PC-3 (cell line): ENCODE measurements at regions not wholly inside any gene's neighbourhood (a gene's known extent, or its start where the extent isn't known, plus 50 kb on each side); places are given as distances from the start of the nearest gene placed in this dataset.

Source experiments
- ATAC-seq: fragments of 200-7000 bp; cut with Tn5 transposase; 2 replicates; pipeline ENCODE4 v1.9.1; 2020; ENCODE audit warnings: mild to moderate bottlenecking, moderate library complexity
- BruUV-seq: library from RNA; stranded (reverse); fragments of 400-500 nt; replicated peaks from 2 replicates; lab custom pipeline; 2021; lab: Mats Ljungman, UMichigan
- CTCF ChIA-PET: fragments of 300-600 bp; sonication (Branson Sonifier 250); formaldehyde crosslinking; loops from one replicate; lab custom pipeline; 2022; ENCODE audit warnings: antibody characterized with exemption; lab: Charles Lee
- POLR2A ChIA-PET: fragments of 300-600 bp; sonication (Branson Sonifier 250); formaldehyde crosslinking; loops from one replicate; lab custom pipeline; 2022; ENCODE audit warnings: antibody characterized with exemption; ENCODE audit not compliant: unreplicated experiment; lab: Charles Lee
- DNase-seq: peaks from one replicate; pipeline ENCODE4 v3.0.0-alpha.2; 2015
- H2AFZ ChIP-seq: fragments of 300-600 bp; sonication (generic); 2 replicates; pipeline ENCODE4 v1.6.0; 2016; ENCODE audit warnings: antibody characterized with exemption, low read length
- H3F3A ChIP-seq: fragments of 300-600 bp; sonication (generic); one replicate; pipeline ENCODE4 v1.6.0; 2017; ENCODE audit warnings: antibody characterized with exemption, low read length, control low read depth, mild to moderate bottlenecking; ENCODE audit not compliant: unreplicated experiment
- H3K27ac ChIP-seq: fragments of 300-600 bp; sonication (generic); 2 replicates; pipeline ENCODE4 v1.5.1; 2016; ENCODE audit warnings: mild to moderate bottlenecking, low read length
- H3K27me3 ChIP-seq: fragments of 300-600 bp; sonication (generic); 2 replicates; pipeline ENCODE4 v1.6.1; 2016; ENCODE audit warnings: low read length, mixed read lengths
- H3K36me3 ChIP-seq: fragments of 300-600 bp; sonication (generic); 2 replicates; pipeline ENCODE4 v1.6.1; 2016; ENCODE audit warnings: low read depth, mixed run types, low read length, mixed read lengths
- H3K4me1 ChIP-seq: fragments of 300-600 bp; sonication (generic); 2 replicates; pipeline ENCODE4 v1.5.1; 2016; ENCODE audit warnings: low read length; ENCODE audit not compliant: insufficient read depth
- H3K4me2 ChIP-seq: fragments of 300-600 bp; sonication (generic); 2 replicates; pipeline ENCODE4 v1.6.0; 2016; ENCODE audit warnings: low read length
- H3K4me3 ChIP-seq: fragments of 300-600 bp; sonication (generic); 2 replicates; pipeline ENCODE4 v1.5.1; 2016; ENCODE audit warnings: mild to moderate bottlenecking, low read length, mixed read lengths
- H3K79me2 ChIP-seq: fragments of 300-600 bp; sonication (generic); 2 replicates; pipeline ENCODE4 v1.6.1; 2017; ENCODE audit warnings: low read length, mixed read lengths
- H3K9ac ChIP-seq: fragments of 300-600 bp; sonication (generic); 2 replicates; pipeline ENCODE4 v1.6.0; 2016; ENCODE audit warnings: mild to moderate bottlenecking, low read length
- H3K9me2 ChIP-seq: fragments of 300-600 bp; sonication (generic); replicated peaks from 2 replicates; pipeline ENCODE4 v1.6.1; 2016; ENCODE audit warnings: mixed run types, low read length, mixed read lengths
- H3K9me3 ChIP-seq: fragments of 300-600 bp; sonication (generic); 2 replicates; pipeline ENCODE4 v1.6.1; 2016; ENCODE audit warnings: low read length, mixed read lengths
- H4K20me1 ChIP-seq: fragments of 300-600 bp; sonication (generic); 2 replicates; pipeline ENCODE4 v1.6.1; 2016; ENCODE audit warnings: low read length, mixed read lengths
- EZH2 ChIP-seq: fragments of 300-600 bp; sonication (generic); IDR thresholded peaks from one replicate; pipeline ENCODE4 v1.6.1; 2017; ENCODE audit warnings: antibody characterized with exemption, mild to moderate bottlenecking, low read length; ENCODE audit not compliant: unreplicated experiment
- EZH2phosphoT487 ChIP-seq: fragments of 300-600 bp; sonication (generic); IDR thresholded peaks from 2 replicates; pipeline ENCODE4 v1.6.1; 2018; ENCODE audit warnings: mild to moderate bottlenecking, antibody characterized with exemption, low read length, borderline replicate concordance
- intact Hi-C: fragments of 100-400 bp; cut with micrococcal nuclease; formaldehyde crosslinking; loops from 2 replicates; pipeline ENCODE4 v1.9.0; 2023
- TF ChIP-seq, protein P1 (sequence below): fragments of 300-600 bp; sonication (generic); conservative IDR thresholded peaks from 2 replicates; pipeline ENCODE4 v1.5.1; 2017; ENCODE audit warnings: antibody characterized with exemption, low read depth, mild to moderate bottlenecking, low read length

DNA sequence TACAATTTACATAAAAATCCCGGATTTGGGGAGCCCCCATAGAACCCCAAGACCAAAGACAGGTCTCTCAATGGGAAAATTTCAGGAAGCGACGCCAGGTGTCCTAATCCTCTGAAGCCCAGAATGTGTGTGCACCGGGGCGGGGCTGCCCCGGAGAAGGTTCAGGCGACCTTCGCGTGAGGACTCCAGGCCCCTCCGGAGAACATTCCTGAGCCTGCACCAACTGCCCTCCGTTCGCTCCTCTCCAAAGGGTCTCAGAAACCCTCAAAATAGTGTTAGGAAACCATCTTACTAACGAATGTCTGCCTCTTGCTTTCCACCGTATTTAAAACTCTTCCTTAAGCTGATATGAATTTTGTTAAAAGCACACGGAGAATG is 78.5 kb upstream of the INSIG1 start:
- ATAC-seq (no peak), DNase-seq (no peak)
- H3K9ac ChIP-seq, result no peak overlapping the region
- BruUV-seq, result no TSS peak
- TF ChIP-seq EZH2phosphoT487, result no peak
- no peak for TF ChIP-seq EZH2
- TF ChIP-seq, protein P1, sequence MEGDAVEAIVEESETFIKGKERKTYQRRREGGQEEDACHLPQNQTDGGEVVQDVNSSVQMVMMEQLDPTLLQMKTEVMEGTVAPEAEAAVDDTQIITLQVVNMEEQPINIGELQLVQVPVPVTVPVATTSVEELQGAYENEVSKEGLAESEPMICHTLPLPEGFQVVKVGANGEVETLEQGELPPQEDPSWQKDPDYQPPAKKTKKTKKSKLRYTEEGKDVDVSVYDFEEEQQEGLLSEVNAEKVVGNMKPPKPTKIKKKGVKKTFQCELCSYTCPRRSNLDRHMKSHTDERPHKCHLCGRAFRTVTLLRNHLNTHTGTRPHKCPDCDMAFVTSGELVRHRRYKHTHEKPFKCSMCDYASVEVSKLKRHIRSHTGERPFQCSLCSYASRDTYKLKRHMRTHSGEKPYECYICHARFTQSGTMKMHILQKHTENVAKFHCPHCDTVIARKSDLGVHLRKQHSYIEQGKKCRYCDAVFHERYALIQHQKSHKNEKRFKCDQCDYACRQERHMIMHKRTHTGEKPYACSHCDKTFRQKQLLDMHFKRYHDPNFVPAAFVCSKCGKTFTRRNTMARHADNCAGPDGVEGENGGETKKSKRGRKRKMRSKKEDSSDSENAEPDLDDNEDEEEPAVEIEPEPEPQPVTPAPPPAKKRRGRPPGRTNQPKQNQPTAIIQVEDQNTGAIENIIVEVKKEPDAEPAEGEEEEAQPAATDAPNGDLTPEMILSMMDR, result no peak
- H3K4me2 ChIP-seq, result no peak overlapping the region
- H2AFZ ChIP-seq, result no peak overlapping the region
- H3F3A ChIP-seq, result no peaks in the 10 kb centered on the region
- H3K4me1 ChIP-seq, result peaks cover 19% of the 10 kb centered on the region
- H3K27me3 ChIP-seq, result no peaks in the 10 kb centered on the region
- no peaks in the 10 kb centered on the region for H3K36me3 ChIP-seq
- H4K20me1 ChIP-seq, result no peaks in the 10 kb centered on the region
- ChIA-PET POLR2A (no interaction called here), CTCF (no interaction called here)
- no peaks in the 10 kb centered on the region for H3K9me3 ChIP-seq
- no peaks in the 10 kb centered on the region for H3K79me2 ChIP-seq
- intact Hi-C loops, result no loop called here
- no peak overlapping the region for H3K27ac ChIP-seq
- H3K9me2 ChIP-seq, result no peaks in the 10 kb centered on the region
- H3K4me3 ChIP-seq, result no peak overlapping the region

DNA sequence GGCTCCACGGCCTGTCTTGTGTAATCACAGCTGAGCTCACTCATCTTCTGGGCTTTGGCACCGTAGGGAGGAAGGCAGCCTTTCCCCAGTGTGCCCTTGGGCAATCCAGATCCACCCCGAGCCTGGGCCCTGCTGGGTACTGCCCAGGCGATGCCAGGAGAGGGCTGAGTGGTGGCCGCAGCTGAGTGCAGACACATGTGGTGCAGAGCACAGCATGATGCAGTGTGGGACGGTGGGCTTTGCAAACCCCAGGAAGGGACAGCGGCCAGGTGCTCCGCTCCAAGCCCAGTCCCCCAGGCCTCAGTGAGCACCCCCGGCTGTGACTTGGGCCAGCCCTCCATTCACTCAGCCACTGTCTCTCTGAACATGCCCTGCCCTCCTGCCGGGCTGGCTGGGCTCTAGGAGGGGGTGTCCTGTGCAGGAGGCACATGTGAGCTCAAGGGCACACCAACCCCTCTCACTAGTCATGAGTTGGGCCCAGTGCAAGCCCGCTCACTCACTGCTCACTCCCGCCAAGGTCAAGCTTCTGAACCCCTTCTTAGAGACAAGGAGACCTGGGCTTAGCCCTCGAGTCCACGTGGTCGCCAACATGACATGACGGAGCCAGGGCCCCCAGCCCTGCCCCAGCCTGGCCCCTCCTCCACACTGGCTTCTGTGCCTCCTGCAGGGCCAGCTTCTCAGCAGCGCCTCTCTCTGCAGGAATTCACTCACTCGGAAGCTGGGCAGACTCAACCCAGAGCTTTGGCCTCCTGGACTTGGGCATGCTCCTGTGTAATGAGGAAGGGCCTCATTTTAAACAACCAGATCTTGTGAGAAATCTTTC is 77.5 kb upstream of the INSIG1 start:
- POLR2A ChIA-PET, result no interaction called here

More for the DNA sequence above, 77.5 kb upstream of the INSIG1 start:
- Histone ChIP-seq H2AFZ (no peak overlapping the region), H3K27ac (no peak overlapping the region), H3K36me3 (no peaks in the 10 kb centered on the region), H3K9me3 (no peaks in the 10 kb centered on the region), H3K9ac (no peak overlapping the region), H3K4me2 (no peak overlapping the region), H3K9me2 (no peaks in the 10 kb centered on the region), H3K4me3 (no peak overlapping the region), H3F3A (no peaks in the 10 kb centered on the region), H3K79me2 (no peaks in the 10 kb centered on the region), H3K4me1 (peaks cover 14% of the 10 kb centered on the region; the same call in 1 of the 2 replicates), H3K27me3 (no peaks in the 10 kb centered on the region), H4K20me1 (no peaks in the 10 kb centered on the region)
- BruUV-seq, result no TSS peak
- DNase-seq (no peak), ATAC-seq (no peak)
- TF ChIP-seq, protein P1, result no peak
- no peak for TF ChIP-seq EZH2
- TF ChIP-seq EZH2phosphoT487, result no peak
- intact Hi-C loops, result no loop called here
- CTCF ChIA-PET, result no interaction called here
